HG03064 (cell line): ENCODE measurements at regions not wholly inside any gene's neighbourhood (a gene's known extent, or its start where the extent isn't known, plus 50 kb on each side); places are given as distances from the start of the nearest gene placed in this dataset.

Source experiments
- ATAC-seq: cut with Tn5 transposase; IDR thresholded peaks from one replicate; pipeline ENCODE4 v1.9.1; 2021; ENCODE audit warnings: low read depth; ENCODE audit not compliant: unreplicated experiment

GRCh38 chr12:85663631-85664030, 172.6 kb downstream of the RASSF9 start:
- ATAC-seq = no peak

GRCh38 chr12:85664429-85664828, 171.8 kb downstream of the RASSF9 start:
- ATAC-seq = no peak

GRCh38 chr12:85669911-85670310, 166.3 kb downstream of the RASSF9 start:
- no peak for ATAC-seq

- no peak for ATAC-seq
These were observed 163.8 kb downstream of the RASSF9 start for GRCh38 chr12:85672436-85672835.

GRCh38 chr12:85673921-85674420, 162.2 kb downstream of the RASSF9 start:
- ATAC-seq = no peak

- ATAC-seq = no peak
These were observed 159.1 kb downstream of the RASSF9 start for GRCh38 chr12:85676816-85677749.

- ATAC-seq = no peak
These were observed 156.9 kb downstream of the RASSF9 start for GRCh38 chr12:85679296-85679695.

- ATAC-seq = no peak
These were observed 155.3 kb downstream of the RASSF9 start for GRCh38 chr12:85680881-85681280.

GRCh38 chr12:85681333-85681732, 154.9 kb downstream of the RASSF9 start:
- ATAC-seq = no peak

GRCh38 chr12:85683051-85683450, 153.2 kb downstream of the RASSF9 start:
- no peak for ATAC-seq

GRCh38 chr12:85688837-85689236, 147.4 kb downstream of the RASSF9 start:
- ATAC-seq = no peak

- ATAC-seq = no peak
These were observed 146.1 kb downstream of the RASSF9 start for GRCh38 chr12:85690146-85690545.

- no peak for ATAC-seq
These were observed 143.0 kb downstream of the RASSF9 start for GRCh38 chr12:85693093-85693665.

GRCh38 chr12:85695097-85695715, 141.0 kb downstream of the RASSF9 start:
- no peak for ATAC-seq

GRCh38 chr12:85697003-85697402, 139.2 kb downstream of the RASSF9 start:
- ATAC-seq = no peak

GRCh38 chr12:85698937-85699336, 137.3 kb downstream of the RASSF9 start:
- no peak for ATAC-seq

GRCh38 chr12:85708775-85709174, 127.4 kb downstream of the RASSF9 start:
- no peak for ATAC-seq

- no peak for ATAC-seq
These were observed 124.3 kb downstream of the RASSF9 start for GRCh38 chr12:85711735-85712390.

- ATAC-seq = no peak
These were observed 122.8 kb downstream of the RASSF9 start for GRCh38 chr12:85713373-85713772.

GRCh38 chr12:85714425-85714824, 121.8 kb downstream of the RASSF9 start:
- no peak for ATAC-seq
